Neural progenitor cell (in vitro differentiated cells): ENCODE measurements at regions not wholly inside any gene's neighbourhood (a gene's known extent, or its start where the extent isn't known, plus 50 kb on each side); places are given as distances from the start of the nearest gene placed in this dataset.
A peak's percentile ranks its signal among the peaks of the same experiment; 100 is the strongest.

Experiments
- DNase-seq: peaks from one replicate; pipeline ENCODE4 v3.0.0-alpha.2; 2016; ENCODE audit warnings: low spot score
- H2AFZ ChIP-seq: fragments of 200-600 bp; sonication (generic); replicated peaks from 2 replicates; pipeline ENCODE4 v1.6.1; 2016; ENCODE audit warnings: antibody characterized with exemption
- H3F3A ChIP-seq: fragments of 200-600 bp; sonication (generic); 2 replicates; pipeline ENCODE4 v1.6.1; 2016; ENCODE audit warnings: antibody characterized with exemption, low read depth
- H3K27ac ChIP-seq: fragments of 200-600 bp; sonication (generic); 2 replicates; pipeline ENCODE4 v1.5.1; 2016; ENCODE audit warnings: mild to moderate bottlenecking
- H3K27me3 ChIP-seq: fragments of 200-600 bp; sonication (generic); 2 replicates; pipeline ENCODE4 v1.6.1; 2016; ENCODE audit warnings: mild to moderate bottlenecking, moderate library complexity
- H3K36me3 ChIP-seq: fragments of 200-600 bp; sonication (generic); 2 replicates; pipeline ENCODE4 v1.5.1; 2016
- H3K4me1 ChIP-seq: fragments of 200-600 bp; sonication (generic); 2 replicates; pipeline ENCODE4 v1.6.1; 2016; ENCODE audit warnings: mixed run types
- H3K4me2 ChIP-seq: fragments of 200-600 bp; sonication (generic); 2 replicates; pipeline ENCODE4 v1.6.1; 2016
- H3K4me3 ChIP-seq: fragments of 200-600 bp; sonication (generic); 2 replicates; pipeline ENCODE4 v1.5.1; 2016
- H3K79me2 ChIP-seq: fragments of 200-600 bp; sonication (generic); 2 replicates; pipeline ENCODE4 v1.6.1; 2016; ENCODE audit warnings: low read depth
- H3K9ac ChIP-seq: fragments of 200-600 bp; sonication (generic); 2 replicates; pipeline ENCODE4 v1.6.1; 2016
- H3K9me3 ChIP-seq: fragments of 200-600 bp; sonication (generic); 2 replicates; pipeline ENCODE4 v1.5.1; 2016; ENCODE audit warnings: low read depth
- H4K20me1 ChIP-seq: fragments of 200-600 bp; sonication (generic); 2 replicates; pipeline ENCODE4 v1.6.1; 2016; ENCODE audit warnings: low read depth
- H3K27ac Mint-ChIP-seq: 3 replicates; pipeline ENCODE4 v1.8.0; 2021; ENCODE audit warnings: mixed read lengths
- H3K27me3 Mint-ChIP-seq: 2 replicates; pipeline ENCODE4 v1.8.0; 2022; ENCODE audit warnings: low read depth, mild to moderate bottlenecking, inconsistent platforms, moderate library complexity, mixed read lengths; ENCODE audit not compliant: insufficient read depth
- H3K36me3 Mint-ChIP-seq: 3 replicates; pipeline ENCODE4 v1.8.0; 2021; ENCODE audit warnings: mixed read lengths
- H3K4me1 Mint-ChIP-seq: 3 replicates; pipeline ENCODE4 v1.8.0; 2021; ENCODE audit warnings: mixed read lengths
- H3K4me3 Mint-ChIP-seq: 3 replicates; pipeline ENCODE4 v1.8.0; 2021; ENCODE audit warnings: mild to moderate bottlenecking, moderate library complexity, mixed read lengths
- H3K9me3 Mint-ChIP-seq: 3 replicates; pipeline ENCODE4 v1.8.0; 2020; ENCODE audit warnings: mixed read lengths
- CTCF ChIP-seq: fragments of 200-600 bp; sonication (generic); IDR thresholded peaks from 2 replicates; pipeline ENCODE4 v1.5.1; 2017; ENCODE audit warnings: antibody characterized with exemption, mild to moderate bottlenecking
- EZH2 ChIP-seq: fragments of 200-600 bp; sonication (generic); IDR thresholded peaks from 2 replicates; pipeline ENCODE4 v1.6.1; 2017; ENCODE audit warnings: antibody characterized with exemption, mild to moderate bottlenecking, moderate library complexity
- EZH2phosphoT487 ChIP-seq: fragments of 200-600 bp; sonication (generic); IDR thresholded peaks from 2 replicates; pipeline ENCODE4 v1.6.1; 2017; ENCODE audit warnings: antibody characterized with exemption

- H3K4me1 ChIP-seq = peaks cover 9% of the 10 kb centered on the region
- Mint-ChIP-seq H3K9me3 (no peaks in the 10 kb centered on the region), H3K4me1 (peaks cover 14% of the 10 kb centered on the region), H3K36me3 (peaks cover 23% of the 10 kb centered on the region), H3K27ac (no peak overlapping the region), H3K4me3 (no peak overlapping the region), H3K27me3 (no peaks in the 10 kb centered on the region)
- TF ChIP-seq EZH2 = no peak
- TF ChIP-seq CTCF = no peak
- no peak for TF ChIP-seq EZH2phosphoT487
- H3K36me3 ChIP-seq = no peaks in the 10 kb centered on the region
- H3K9ac ChIP-seq = no peak overlapping the region
- H4K20me1 ChIP-seq = no peaks in the 10 kb centered on the region
- H3K4me2 ChIP-seq = no peak overlapping the region
- no peak overlapping the region for H3K27ac ChIP-seq
- no peak for DNase-seq
- H3F3A ChIP-seq = no peaks in the 10 kb centered on the region
- H2AFZ ChIP-seq = no peak overlapping the region
- no peaks in the 10 kb centered on the region for H3K79me2 ChIP-seq
- H3K27me3 ChIP-seq = no peaks in the 10 kb centered on the region
- no peak overlapping the region for H3K4me3 ChIP-seq
- H3K9me3 ChIP-seq = no peaks in the 10 kb centered on the region
These were observed 230.2 kb upstream of the RGS6 start for GRCh38 chr14:71701990-71702389.

GRCh38 chr14:71702786-71703185, 229.4 kb upstream of the RGS6 start:
- Mint-ChIP-seq H3K27ac (no peak overlapping the region), H3K9me3 (no peaks in the 10 kb centered on the region), H3K4me1 (peaks cover 14% of the 10 kb centered on the region), H3K27me3 (peaks cover 3% of the 10 kb centered on the region), H3K36me3 (peaks cover 23% of the 10 kb centered on the region), H3K4me3 (no peak overlapping the region)
- TF ChIP-seq EZH2 (no peak), EZH2phosphoT487 (no peak), CTCF (no peak)
- no peak overlapping the region for H3K4me2 ChIP-seq
- no peaks in the 10 kb centered on the region for H3K36me3 ChIP-seq
- no peak for DNase-seq
- H3K9me3 ChIP-seq = no peaks in the 10 kb centered on the region
- H3F3A ChIP-seq = no peaks in the 10 kb centered on the region
- no peaks in the 10 kb centered on the region for H3K79me2 ChIP-seq
- H3K4me3 ChIP-seq = no peak overlapping the region
- peaks cover 9% of the 10 kb centered on the region for H3K4me1 ChIP-seq
- no peaks in the 10 kb centered on the region for H4K20me1 ChIP-seq
- no peaks in the 10 kb centered on the region for H3K27me3 ChIP-seq
- H3K27ac ChIP-seq = no peak overlapping the region
- H3K9ac ChIP-seq = no peak overlapping the region
- no peak overlapping the region for H2AFZ ChIP-seq

GRCh38 chr14:71703477-71703876, 228.8 kb upstream of the RGS6 start:
- Histone ChIP-seq H3K79me2 (no peaks in the 10 kb centered on the region), H3F3A (no peaks in the 10 kb centered on the region), H3K27me3 (no peaks in the 10 kb centered on the region), H3K27ac (no peak overlapping the region), H3K4me1 (peaks cover 9% of the 10 kb centered on the region), H3K36me3 (no peaks in the 10 kb centered on the region), H4K20me1 (no peaks in the 10 kb centered on the region), H3K4me2 (no peak overlapping the region), H3K4me3 (no peak overlapping the region), H2AFZ (no peak overlapping the region), H3K9me3 (no peaks in the 10 kb centered on the region), H3K9ac (no peak overlapping the region)
- TF ChIP-seq EZH2phosphoT487 = no peak
- TF ChIP-seq CTCF = no peak
- no peak for TF ChIP-seq EZH2
- H3K4me1 Mint-ChIP-seq = peaks cover 14% of the 10 kb centered on the region
- H3K27ac Mint-ChIP-seq = no peak overlapping the region
- peak; percentile 11 for DNase-seq
- H3K9me3 Mint-ChIP-seq = no peaks in the 10 kb centered on the region
- no peak overlapping the region for H3K4me3 Mint-ChIP-seq
- H3K27me3 Mint-ChIP-seq = peaks cover 3% of the 10 kb centered on the region
- H3K36me3 Mint-ChIP-seq = peaks cover 23% of the 10 kb centered on the region

GRCh38 chr14:71704210-71704609, 228.0 kb upstream of the RGS6 start:
- Mint-ChIP-seq H3K27ac (no peak overlapping the region), H3K4me1 (peaks cover 14% of the 10 kb centered on the region), H3K4me3 (no peak overlapping the region), H3K27me3 (peaks cover 3% of the 10 kb centered on the region), H3K9me3 (no peaks in the 10 kb centered on the region), H3K36me3 (peaks cover 20% of the 10 kb centered on the region)
- no peak for DNase-seq
- Histone ChIP-seq H4K20me1 (no peaks in the 10 kb centered on the region), H3K9me3 (no peaks in the 10 kb centered on the region), H3K36me3 (no peaks in the 10 kb centered on the region), H3K27me3 (no peaks in the 10 kb centered on the region), H3K4me1 (peaks cover 9% of the 10 kb centered on the region), H2AFZ (no peak overlapping the region), H3K4me2 (no peak overlapping the region), H3K4me3 (no peak overlapping the region), H3K79me2 (no peaks in the 10 kb centered on the region), H3K9ac (no peak overlapping the region), H3F3A (no peaks in the 10 kb centered on the region), H3K27ac (no peak overlapping the region)
- TF ChIP-seq CTCF (no peak), EZH2phosphoT487 (no peak), EZH2 (no peak)
